NB4 (cell line): ENCODE measurements at regions not wholly inside any gene's neighbourhood (a gene's known extent, or its start where the extent isn't known, plus 50 kb on each side); places are given as distances from the start of the nearest gene placed in this dataset.

ENCODE experiments used
- DNase-seq: peaks from one replicate; pipeline ENCODE4 v3.0.0; 2010; ENCODE audit warnings: low read depth
- H3K4me3 ChIP-seq: one replicate; pipeline ENCODE4 v1.5.1; 2011; ENCODE audit warnings: mild to moderate bottlenecking, low read depth, low read length, moderate library complexity
- CTCF ChIP-seq: IDR thresholded peaks from one replicate; pipeline ENCODE4 v1.5.1; 2012; ENCODE audit warnings: low read depth, low read length
- MAX ChIP-seq: IDR thresholded peaks from 2 replicates; pipeline ENCODE4 v1.6.1; 2011; ENCODE audit warnings: low read depth, low read length
- MYC ChIP-seq: IDR thresholded peaks from 2 replicates; pipeline ENCODE4 v1.6.1; 2011; ENCODE audit warnings: low read depth, low read length
- POLR2A ChIP-seq: IDR thresholded peaks from 2 replicates; pipeline ENCODE4 v1.6.1; 2011; ENCODE audit warnings: mild to moderate bottlenecking; ENCODE audit not compliant: insufficient read length; ENCODE audit errors: extremely low read depth

- no peak overlapping the region for H3K4me3 ChIP-seq
- DNase-seq, result no peak
- TF ChIP-seq MAX (no peak), CTCF (no peak), POLR2A (no peak), MYC (no peak)
These were observed 122.7 kb downstream of the ANKRD50 start for GRCh38 chr4:124589786-124590185.

GRCh38 chr4:124590480-124590879 lies 122.1 kb downstream of the ANKRD50 start:
- DNase-seq, result no peak
- no peak overlapping the region for H3K4me3 ChIP-seq
- no peak for TF ChIP-seq POLR2A
- no peak for TF ChIP-seq CTCF
- TF ChIP-seq MYC, result no peak
- no peak for TF ChIP-seq MAX

DNA sequence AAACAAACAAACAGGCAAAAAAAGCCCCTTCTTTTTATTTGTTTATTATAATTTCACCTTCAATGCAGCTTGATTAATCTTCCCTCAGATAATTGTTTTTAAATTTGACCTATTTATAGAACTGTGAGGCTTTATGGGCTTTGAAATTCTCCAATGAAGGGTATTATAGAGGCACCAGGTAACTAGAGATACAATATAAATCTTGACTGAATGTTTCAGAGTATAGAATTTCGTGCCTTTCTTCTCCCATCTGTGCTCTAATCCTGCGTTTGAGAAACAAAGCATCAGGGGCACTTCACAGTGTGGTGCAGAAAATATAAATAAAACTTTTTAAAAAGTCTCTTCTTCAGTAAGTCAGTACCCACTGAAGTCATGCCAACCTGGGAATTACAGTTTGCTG lies 120.9 kb downstream of the ANKRD50 start:
- no peak for TF ChIP-seq POLR2A
- TF ChIP-seq MYC, result no peak
- no peak for TF ChIP-seq MAX
- TF ChIP-seq CTCF, result no peak
- DNase-seq, result no peak
- no peak overlapping the region for H3K4me3 ChIP-seq

- H3K4me3 ChIP-seq, result no peak overlapping the region
- DNase-seq, result no peak
- TF ChIP-seq MYC (no peak), POLR2A (no peak), MAX (no peak), CTCF (no peak)
These were observed 119.0 kb downstream of the ANKRD50 start for GRCh38 chr4:124593494-124593893.

GRCh38 chr4:124594945-124595344 lies 117.6 kb downstream of the ANKRD50 start:
- H3K4me3 ChIP-seq, result no peak overlapping the region
- no peak for DNase-seq
- no peak for TF ChIP-seq CTCF
- TF ChIP-seq MYC, result no peak
- TF ChIP-seq MAX, result no peak
- TF ChIP-seq POLR2A, result no peak

DNA sequence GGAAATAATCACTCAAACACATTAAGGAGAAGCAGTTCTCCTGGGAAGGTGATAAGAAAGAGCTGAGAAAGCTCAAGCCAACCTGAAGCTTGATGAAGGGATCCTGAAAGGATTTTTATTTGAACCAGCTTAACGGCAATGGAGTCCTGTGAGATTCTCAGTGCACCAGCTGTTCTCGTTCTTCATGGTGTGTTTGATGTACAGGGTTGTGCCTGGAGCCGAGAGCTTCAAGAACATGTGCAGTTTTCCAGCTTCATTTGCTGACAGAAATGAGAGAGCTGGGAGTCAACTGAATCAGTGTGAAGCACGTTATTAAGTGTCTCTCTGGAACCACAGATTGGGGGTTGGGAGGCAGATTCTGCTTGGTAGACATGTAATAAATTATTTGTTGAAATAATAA lies 115.7 kb downstream of the ANKRD50 start:
- H3K4me3 ChIP-seq, result no peak overlapping the region
- TF ChIP-seq MAX (no peak), CTCF (no peak), POLR2A (no peak), MYC (no peak)
- no peak for DNase-seq
